ENCODE measurements at regions not wholly inside any gene's neighbourhood (a gene's known extent, or its start where the extent isn't known, plus 50 kb on each side); places are given as distances from the start of the nearest gene placed in this dataset.

- no peak for DNase-seq
Observed at GRCh38 chr9:16245756-16246440, 624.6 kb downstream of the BNC2 start.

DNA sequence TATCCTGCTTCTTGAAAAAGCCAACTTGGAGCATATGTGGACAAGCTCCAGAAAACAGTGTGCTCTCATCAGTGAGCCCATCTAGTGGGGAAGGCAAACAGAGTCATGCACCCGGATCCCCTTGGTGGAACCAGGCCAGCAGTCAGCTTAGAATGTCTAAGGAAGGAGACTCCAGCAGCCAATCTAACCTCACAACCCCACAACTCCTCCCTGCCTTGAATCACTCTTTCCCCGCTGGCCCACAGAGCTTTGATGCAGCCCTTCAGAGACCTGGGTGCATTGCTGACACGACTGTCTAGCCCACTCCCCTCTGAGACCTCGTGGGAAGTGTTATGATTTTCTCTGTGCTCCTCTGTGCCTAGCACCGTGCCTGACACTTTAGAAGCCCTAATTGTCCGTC lies 623.7 kb downstream of the BNC2 start:
- DNase-seq: no peak

DNA sequence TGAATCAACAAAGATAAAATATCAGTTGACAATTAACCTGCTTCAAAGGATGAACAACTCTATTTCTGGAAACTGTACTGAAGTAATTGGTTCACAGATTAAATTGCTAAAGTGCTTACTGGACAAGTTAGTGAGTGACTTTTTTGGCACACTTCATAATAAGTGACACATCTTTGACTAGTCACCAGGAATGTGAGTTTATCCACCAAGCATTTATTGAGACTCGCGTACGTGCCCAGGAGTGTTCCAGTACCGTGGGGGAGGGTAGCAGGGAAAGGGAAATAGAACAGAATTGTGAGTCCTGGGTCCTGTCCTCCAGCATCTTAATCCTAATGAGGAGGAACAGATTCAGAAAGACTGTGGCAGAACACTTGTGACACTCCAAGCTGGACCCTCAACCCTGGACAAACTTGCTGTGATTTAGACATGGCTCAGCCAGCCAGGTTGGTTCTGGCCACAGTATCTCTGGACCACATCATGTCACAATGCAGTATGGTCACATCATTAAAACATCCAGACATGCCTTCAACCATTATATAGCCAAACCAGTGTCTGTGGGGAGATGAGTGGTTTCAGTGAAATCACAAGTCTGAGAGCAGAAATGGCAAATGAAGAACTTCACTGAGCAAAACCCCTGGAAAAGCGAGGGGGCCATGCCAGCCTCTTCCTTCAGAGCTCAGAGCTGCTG lies 623.1 kb downstream of the BNC2 start:
- DNase-seq: no peak

- DNase-seq: no peak
Observed at GRCh38 chr9:16248822-16249221, 621.6 kb downstream of the BNC2 start.

GRCh38 chr9:16252616-16253015 lies 617.9 kb downstream of the BNC2 start:
- DNase-seq: no peak

- no peak for DNase-seq
Observed at GRCh38 chr9:16254674-16255073, 615.8 kb downstream of the BNC2 start.

GRCh38 chr9:16255217-16255616 lies 615.3 kb downstream of the BNC2 start:
- no peak for DNase-seq

- peak; percentile 51 for DNase-seq
Observed at GRCh38 chr9:16257604-16258003, 612.9 kb downstream of the BNC2 start.

GRCh38 chr9:16258191-16258590 lies 612.3 kb downstream of the BNC2 start:
- no peak for DNase-seq

DNA sequence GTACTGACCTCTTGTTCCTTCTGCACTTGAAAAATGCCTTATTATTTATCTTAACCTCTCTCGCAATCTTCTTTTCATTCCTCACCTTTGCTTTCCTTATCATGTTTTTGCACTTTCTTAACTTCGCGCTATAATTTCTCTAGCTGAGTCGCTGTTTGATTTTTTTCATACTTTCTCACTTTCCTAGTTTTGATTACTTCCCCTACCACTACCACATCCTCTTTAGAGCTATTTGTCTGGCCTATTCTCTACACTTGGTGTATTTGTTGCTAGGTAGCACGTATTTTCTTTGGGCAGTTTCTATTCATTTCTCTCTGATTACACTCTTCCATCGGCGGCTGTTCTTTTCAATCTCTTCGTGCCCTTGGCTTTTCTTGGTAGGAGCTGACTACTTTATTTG lies 611.8 kb downstream of the BNC2 start:
- peak; percentile 16 for DNase-seq

DNA sequence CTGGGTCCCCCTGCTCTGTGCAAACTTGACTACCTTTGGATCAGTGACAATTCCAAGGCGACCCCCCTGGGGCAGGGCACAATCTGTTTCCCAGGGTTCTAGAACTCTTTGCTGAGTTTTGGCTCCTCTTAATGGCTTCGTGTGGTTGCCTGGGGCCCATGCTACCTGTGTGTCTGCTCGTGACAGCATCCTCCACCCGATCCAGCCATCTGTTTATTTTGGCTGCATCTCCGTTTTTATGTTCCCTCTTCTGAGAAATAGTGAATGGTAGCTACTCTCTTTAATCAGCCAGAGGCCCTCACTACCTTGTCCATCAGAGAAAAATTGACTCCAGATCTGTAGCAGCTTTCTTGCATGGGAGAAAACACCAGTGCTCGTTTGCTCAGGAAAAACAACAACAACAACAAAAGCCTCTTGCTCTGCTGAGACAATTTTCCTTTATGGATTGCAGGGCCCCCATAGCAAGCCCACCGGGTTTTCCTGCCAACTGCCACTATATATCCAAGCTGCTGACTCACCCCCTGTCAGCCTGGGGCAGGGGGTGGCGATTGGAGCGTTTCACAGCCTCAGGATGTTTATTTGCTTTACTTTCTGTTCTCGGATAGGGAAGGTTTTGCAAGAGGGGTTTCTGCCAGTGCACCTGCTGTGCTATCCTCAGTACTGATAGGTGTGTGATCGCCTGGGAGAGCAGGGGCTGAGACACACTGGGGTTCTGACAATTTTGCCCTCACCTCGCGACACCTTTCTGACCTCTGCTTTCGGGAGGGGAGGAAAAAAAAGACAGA lies 607.8 kb downstream of the BNC2 start:
- DNase-seq: peak; percentile 30

DNA sequence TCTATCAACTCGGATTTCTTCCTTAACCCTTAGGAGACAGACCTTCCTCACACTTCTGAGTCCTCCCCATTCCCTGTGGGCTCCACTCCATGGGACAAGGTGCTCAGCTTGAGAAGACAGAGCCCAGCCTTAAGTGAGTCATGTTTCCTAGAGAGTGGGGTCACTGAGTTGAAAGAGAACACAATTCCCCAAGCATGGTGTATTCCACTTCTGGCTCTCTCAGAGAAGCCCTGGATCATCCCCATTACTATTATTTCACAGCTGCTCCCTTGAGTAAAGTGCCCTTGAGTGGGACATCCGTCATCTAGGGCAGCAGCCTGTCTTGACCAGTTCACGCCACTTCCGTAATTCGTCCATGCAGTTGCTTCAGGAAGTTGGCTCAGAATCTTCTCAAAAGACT lies 604.8 kb downstream of the BNC2 start:
- peak; percentile 11 for DNase-seq

DNA sequence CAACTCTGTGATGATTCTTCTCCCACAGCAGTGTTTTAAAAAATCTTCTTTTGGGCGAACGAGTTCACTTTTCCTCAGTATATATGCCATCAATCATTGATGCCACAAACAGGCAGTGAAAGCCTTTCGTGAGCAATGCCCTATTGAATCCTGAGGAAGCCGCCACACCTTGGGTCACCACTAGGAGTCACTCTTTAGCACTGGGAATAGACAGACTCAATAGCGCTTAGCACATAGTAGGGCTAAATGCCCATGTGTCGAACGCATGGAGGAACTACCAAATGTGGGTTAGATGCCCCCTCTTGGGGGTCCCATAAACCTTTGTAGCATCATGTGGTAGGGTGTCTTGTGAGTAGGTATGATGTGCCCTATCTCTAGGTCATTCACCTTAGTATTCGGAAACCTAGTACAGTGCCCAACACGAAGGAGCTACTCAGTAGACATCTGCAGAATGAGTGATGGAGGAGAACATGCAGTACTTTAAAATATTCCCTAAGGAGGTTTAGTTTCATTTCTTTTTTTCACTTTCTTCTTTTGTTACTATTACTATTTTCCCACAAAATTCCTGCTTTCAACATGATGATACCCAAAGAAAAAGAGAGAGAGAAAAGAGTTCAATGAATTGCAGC lies 603.7 kb downstream of the BNC2 start:
- DNase-seq: peak; percentile 10

DNA sequence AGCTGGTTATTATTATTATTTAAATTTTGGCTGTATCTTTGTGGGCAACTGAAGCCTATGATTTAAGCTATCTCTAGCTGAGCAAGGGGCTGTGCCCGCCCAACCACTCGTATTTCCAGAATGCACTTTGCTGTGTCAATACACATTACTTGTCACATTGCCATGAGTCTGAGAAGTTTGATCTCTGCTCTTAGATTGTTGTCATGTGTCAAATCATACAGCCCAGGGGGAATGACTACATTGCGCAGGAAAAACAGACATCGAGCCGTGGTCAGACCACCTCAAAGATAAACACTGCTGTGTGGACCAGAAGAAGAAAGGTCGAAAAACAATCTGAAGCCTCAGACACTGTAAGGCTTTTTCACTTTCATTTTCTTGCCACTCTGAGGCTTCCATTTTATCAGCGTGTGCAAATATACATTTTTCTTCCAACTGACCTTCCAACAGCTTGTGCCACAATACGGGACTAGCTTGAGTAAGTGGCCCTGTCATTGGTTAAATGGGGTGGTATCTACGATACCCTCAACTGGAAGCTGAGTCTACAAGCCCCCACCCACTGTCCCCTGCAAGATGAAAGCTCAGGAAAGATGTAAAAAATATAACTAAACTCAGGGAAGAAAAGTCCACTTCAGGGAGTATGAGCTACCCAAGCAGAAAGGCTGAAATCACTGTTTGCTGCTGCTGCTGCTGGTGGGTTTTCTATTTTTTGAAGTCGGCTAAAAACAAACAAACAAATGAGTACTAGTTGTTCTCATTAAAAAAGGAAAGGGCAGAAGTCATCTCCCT lies 603.0 kb downstream of the BNC2 start:
- no peak for DNase-seq

DNA sequence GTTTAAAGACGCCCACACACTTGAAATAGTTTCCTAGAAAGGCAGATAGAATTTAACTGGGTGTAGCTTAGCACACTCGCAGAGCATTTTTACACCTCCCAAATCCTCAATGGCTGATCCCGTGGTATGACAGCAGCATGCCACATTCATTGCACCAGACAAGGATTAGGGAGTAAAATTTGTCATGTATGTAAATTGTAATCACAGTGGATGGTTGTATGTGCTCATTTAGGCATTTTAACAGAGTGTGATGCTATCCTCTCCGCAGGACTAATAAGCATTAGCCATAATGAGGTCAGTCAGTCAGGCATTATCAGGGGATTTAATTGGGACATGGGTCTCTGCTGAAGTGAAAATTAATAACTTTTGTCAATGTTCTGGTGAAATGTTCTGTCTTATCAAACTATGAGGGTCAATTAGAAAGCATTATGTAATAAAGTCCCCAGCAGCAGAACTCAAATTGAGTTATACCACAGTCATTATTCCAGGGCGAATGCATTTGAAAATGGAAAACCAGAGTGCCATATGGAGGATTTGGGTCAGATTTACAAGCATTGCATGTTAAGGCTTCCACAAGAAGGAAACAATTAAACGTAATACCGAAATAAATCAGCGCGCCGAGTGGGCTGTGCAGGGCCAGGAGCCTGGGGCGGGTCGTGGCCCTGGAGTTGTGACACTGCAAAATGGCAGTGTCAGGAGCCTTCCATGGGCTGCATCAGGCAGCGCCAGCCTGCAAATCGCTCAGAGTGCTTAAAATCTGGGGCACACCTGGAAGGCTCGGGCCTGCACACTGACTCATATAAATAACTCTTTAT lies 602.2 kb downstream of the BNC2 start:
- no peak for DNase-seq

DNA sequence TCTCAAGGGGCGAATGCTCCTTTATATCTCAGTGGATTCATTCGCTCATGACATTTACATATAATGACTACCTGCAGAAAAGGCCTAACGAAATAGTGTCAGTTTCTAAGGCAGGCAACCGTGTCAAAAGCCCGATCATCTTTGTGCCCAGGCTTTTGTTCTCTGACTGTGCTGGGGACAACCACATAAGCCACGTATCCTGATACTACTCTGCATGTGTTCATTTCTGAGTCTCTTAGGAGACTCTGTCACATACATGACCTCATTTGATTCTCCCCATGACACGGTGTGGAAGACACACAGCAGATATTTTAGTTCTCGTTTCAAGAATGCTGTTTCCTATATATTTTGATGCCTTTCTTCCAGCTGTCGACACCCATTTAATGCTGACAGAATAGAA lies 598.5 kb downstream of the BNC2 start:
- DNase-seq: no peak

- DNase-seq: no peak
Observed at GRCh38 chr9:16272776-16273175, 597.7 kb downstream of the BNC2 start.

DNA sequence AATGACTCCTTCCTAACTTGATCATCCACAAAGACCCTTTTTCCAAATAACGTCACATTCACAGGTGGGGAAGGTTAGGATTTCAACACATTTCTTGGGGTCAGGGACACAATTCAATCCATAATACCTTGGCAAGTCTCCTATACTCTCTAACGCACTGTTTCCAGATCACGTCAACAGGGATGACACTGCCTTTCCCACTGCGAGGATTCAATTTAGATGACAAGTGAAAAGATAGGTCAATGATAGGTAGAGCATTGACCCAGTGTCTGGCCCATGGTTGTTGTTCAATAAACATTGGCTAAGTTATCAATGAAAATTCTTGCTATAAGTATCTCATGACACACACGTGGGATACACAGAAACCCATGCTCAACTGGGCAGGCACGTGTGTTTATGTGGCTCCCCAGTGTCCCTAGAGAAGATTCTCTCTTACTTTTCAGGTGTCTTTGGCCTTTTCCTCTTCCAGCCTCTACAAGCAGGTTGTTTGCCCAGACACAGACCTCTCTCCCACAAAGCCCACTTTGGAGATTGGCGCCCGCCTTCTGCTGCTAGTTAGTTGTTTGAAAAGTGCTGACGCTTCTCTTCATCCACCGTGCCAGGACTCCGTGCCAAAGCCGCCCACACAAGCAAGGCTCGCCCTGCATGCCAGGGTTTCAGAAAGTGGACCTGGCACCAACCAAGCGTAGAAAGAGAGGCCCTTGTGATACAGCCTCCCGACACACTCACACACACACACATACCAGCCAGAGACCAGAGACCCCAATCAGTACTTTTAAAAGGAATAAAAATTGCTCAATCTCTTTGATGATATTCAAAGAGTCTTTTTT lies 594.5 kb downstream of the BNC2 start:
- DNase-seq: no peak

GRCh38 chr9:16276866-16277265 lies 593.6 kb downstream of the BNC2 start:
- DNase-seq: no peak

- no peak for DNase-seq
Observed at GRCh38 chr9:16277471-16277960, 593.0 kb downstream of the BNC2 start.

Data from dermis blood vessel endothelial cell (primary cell).